Upper lobe of left lung (tissue), 4 donors: ENCODE measurements at regions not wholly inside any gene's neighbourhood (a gene's known extent, or its start where the extent isn't known, plus 50 kb on each side); places are given as distances from the start of the nearest gene placed in this dataset.

Source experiments
- POLR2A ChIP-seq, 4 donors: fragments of 450-650 bp; IDR thresholded peaks; one replicate each; pipeline ENCODE4 v1.5.1; 2016 to 2017; ENCODE audit warnings: antibody characterized with exemption in 4 of 4, mild to moderate bottlenecking in 2 of 4
- TF ChIP-seq, protein P1 (sequence below), 6 experiments: fragments of 450-650 bp in 4 of 6; fragments of 200-600 bp in 2 of 6; sonication (generic) in 2 of 6; IDR thresholded peaks; one replicate each; pipeline ENCODE4 v1.5.1; 2016 to 2019; ENCODE audit warnings: antibody characterized with exemption in 6 of 6

DNA sequence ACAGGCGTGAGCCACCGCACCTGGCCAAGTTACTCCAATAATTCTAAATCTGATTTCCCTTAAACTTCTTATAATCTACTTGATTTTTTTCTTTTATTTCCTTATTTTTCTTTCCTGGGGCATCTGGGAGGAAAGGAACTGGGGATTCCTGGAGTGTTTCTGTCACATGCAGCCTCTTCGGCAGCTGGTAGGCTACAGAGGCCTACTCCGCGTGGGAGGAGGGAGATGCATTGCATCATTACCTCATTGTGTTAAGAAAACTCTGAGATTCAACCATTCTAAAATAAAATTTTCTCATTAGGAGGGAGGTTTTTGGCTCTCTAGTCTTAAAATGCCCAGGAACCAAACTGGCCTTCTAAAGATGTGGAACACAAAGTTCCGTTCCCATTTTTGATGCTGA lies 64.0 kb downstream of the SOX9 start:
- TF ChIP-seq, protein P1, sequence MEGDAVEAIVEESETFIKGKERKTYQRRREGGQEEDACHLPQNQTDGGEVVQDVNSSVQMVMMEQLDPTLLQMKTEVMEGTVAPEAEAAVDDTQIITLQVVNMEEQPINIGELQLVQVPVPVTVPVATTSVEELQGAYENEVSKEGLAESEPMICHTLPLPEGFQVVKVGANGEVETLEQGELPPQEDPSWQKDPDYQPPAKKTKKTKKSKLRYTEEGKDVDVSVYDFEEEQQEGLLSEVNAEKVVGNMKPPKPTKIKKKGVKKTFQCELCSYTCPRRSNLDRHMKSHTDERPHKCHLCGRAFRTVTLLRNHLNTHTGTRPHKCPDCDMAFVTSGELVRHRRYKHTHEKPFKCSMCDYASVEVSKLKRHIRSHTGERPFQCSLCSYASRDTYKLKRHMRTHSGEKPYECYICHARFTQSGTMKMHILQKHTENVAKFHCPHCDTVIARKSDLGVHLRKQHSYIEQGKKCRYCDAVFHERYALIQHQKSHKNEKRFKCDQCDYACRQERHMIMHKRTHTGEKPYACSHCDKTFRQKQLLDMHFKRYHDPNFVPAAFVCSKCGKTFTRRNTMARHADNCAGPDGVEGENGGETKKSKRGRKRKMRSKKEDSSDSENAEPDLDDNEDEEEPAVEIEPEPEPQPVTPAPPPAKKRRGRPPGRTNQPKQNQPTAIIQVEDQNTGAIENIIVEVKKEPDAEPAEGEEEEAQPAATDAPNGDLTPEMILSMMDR (IDR thresholded peaks at IDR 0.05) = no peak
- no peak for TF ChIP-seq POLR2A (IDR thresholded peaks at IDR 0.05)
